Posterior cingulate gyrus (tissue), 11 donors: ENCODE measurements at regions not wholly inside any gene's neighbourhood (a gene's known extent, or its start where the extent isn't known, plus 50 kb on each side); places are given as distances from the start of the nearest gene placed in this dataset.
A peak's percentile ranks its signal among the peaks of the same experiment; 100 is the strongest.

Experiments used
- DNase-seq, 10 donors: peaks; one replicate each; pipeline versions ENCODE4 v3.0.0 to v3.0.0-alpha.2; 2020 to 2021; ENCODE audit warnings: mixed read lengths in 3 of 10
- intact Hi-C: fragments of 100-400 bp; cut with DNase I; formaldehyde crosslinking; loops from one replicate; pipeline ENCODE4 v1.15.1; 2023

DNA sequence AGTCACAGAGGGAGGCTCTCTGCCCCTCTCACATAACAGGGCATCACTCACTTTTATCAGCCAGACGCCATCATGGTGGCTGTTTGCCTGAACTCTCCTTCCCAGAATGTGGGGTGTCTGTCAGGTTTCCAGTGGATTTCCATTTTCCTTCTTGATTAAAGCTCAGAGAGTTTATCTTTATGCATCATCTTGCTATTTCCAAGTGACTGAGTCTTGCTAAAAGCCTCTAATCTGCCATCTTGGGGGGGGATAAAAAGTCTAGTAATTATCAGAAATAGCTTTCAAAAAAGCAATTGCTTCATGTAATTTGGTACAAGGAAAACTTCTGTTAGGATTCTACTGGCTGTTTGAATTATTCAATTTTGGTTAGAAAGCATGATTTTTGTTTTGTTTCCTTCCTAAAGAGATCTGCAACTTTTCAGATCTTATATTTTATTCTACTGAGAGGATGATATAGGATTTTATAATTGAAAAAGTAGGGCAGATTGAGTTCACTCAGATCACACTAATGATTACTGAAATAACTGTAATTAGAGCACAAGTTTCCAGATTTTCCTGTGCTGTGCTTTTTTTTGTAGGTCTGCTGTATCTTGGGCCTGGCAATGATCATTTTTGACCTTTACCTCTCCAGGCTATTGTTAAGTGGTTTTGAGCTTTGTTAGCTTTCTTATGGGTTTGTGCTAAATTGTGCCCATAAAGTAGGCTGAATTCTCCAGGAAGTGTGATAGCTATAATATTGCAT lies 661.5 kb downstream of the TLE4 start:
- intact Hi-C loops: no loop called here
- no peak for DNase-seq

DNA sequence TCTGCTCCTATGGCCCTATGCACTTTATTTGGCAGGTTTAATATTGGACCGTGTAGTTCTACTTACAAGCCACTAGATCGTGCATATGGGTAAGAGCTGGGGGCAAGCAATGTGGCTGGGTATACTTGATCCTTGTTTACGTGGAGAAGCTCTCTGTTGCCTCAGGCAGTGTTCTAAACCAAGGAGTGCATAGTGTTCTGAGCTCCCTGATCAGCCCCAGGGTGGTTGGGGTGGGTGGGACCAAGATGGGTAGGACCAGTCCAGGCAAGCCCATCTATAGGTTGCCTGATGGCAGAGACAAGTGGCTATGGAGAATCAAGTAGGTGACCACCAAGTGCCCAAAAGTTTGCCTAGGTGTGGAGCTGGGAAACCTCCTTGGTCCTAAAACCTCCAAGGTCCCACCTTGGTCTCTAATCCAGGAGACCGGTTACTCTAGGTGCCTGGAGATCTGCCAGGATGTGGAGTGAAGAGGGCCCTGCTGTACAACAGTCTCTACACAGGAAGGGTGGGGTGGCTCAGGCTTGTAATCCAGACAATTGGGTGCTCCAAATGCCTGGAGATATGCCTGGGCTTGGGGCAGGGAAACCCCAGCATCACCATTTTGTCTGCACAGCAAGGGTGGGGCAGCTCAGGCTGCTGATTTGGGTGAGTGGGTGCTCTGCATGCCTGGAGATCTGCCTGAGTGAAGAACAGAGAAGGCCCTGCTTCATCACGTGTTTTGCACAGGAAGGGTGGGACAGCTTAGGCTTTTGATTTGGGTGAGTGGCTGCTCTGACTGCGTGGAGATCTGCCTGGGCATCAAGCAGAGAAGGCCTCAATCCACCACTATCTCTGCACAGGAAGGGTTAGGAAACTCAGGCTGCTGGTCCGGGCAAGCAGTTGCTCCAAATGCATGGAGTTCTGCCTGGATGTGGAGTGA lies 659.8 kb downstream of the TLE4 start:
- intact Hi-C loops: no loop called here
- peak in 1 of 10 donors; percentile 39 for DNase-seq

DNA sequence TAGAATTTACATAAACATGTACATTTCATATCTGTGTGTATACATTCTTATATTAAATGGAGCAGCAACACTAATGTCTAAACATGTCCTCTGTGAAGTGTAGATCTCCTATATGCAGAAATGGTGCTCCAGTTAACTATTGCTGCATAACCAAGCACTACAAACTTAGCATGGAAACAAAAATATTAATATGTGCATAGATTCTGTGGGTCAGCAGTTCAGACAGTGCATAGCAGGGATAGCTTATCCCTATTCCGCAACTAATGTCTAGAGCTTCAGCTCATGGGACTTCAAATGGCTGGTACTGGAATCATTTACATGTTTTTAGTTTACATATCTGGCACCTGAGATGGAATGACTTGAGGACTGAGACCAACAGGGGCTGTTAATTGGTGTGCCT lies 652.1 kb downstream of the TLE4 start:
- intact Hi-C loops: no loop called here
- DNase-seq: no peak

DNA sequence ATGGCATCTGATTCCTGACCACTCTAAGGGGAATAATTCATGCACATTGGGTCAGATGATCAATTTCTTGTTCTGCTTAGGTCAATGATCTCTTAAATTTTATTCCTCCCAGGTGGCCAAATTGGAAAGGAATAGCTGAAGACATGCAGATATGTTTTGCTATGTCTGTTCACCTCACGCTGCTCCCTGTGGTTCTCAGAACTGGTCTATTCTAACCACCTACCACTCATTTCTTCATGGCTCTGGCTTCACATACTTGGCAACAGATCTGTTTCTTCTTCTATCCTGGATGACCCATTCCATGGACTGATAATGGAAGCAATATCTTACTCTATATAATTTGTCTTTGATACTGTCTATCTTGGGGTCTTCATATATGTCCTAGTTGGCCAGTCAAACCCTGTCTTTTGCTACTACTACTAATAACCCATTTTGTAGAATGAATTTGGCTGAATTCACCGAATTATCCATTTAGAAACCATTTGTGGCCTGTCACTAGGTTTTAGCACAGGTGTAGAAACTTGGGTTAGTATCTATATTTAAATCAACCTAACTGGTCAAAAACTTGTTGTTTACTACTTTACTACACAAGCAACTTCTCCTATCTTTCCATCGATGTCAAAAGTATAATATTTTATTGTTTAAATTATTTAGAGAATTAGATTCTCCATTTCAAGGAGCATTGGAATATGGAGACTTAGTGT lies 650.9 kb downstream of the TLE4 start:
- intact Hi-C loops: no loop called here
- no peak for DNase-seq

DNA sequence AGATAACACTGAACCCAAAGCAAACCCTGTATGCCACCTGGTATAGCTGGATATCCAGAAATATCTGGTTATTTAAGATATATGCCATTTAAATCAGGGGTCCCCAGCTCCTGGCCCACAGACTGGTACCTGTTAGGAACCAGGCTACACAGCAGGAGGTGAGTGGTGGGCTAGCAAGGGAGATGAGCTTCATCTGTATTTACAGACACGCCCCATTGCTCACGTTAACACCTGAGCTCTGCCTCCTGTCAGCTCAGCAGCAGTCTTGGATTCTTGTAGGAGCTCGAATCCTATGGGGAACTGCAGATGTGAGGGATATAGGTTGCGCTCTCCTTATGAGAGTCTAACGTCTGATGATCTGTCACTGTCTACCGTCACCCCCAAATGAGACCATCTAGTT lies 646.6 kb downstream of the TLE4 start:
- intact Hi-C loops: no loop called here
- DNase-seq: no peak

DNA sequence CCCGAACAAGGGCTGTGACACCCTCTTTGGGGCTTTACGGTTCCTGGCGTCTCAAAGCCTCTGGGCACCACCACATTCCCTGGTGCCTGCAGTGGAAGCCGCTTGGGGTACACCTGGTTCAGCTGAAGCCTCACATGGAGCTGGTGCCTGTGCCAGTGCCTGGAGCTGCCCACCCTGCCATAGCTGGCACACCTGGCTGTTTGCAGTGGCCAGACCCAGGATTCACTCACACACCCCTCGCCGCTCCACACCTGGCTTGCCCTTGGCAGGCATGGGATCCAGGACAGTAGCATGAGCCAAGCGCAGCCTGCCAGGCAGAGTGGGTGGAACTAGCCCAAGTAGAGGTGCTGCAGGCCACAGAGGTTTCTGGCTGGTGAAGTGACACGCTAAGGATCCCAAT lies 641.8 kb downstream of the TLE4 start:
- intact Hi-C loops: no loop called here
- peak in 1 of 10 donors; percentile 69 for DNase-seq

DNA sequence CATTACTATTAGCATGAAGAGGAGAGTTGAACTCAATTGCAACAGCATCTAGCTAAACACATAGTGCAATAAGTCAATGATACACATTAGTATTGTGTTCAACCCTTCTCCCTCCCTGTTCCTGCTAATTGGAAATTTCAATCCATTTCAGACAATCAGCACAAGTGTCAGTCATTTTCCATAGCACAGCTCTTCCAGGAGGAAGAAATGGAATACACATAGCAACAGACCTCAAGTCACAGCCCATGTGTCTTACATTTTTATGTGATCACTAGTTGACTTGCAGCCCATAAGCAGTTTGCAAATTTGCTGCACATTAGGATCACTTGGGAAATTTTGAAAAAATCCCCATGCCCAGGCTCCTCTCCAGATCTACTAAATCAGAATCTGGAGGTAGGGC lies 636.9 kb downstream of the TLE4 start:
- DNase-seq: no peak
- intact Hi-C loops: no loop called here

DNA sequence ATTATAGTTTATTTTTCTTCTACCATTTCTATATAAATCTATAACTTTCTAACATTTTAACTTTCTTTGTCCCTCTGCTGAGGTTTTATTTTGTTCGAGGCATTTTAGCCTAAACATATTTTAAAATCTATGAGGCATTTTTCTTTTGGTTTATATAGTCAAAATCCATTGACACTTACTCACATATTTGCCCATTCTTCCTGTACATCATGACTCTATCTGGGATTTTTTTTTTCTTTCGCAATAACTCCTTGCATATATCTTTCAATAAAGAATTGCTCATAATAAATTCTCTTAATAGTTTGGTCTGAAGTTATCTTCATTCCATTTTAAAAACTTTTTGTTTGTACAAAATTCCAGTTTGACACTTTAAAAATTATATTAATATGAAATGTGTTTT lies 632.3 kb downstream of the TLE4 start:
- intact Hi-C loops: no loop called here
- DNase-seq: no peak

DNA sequence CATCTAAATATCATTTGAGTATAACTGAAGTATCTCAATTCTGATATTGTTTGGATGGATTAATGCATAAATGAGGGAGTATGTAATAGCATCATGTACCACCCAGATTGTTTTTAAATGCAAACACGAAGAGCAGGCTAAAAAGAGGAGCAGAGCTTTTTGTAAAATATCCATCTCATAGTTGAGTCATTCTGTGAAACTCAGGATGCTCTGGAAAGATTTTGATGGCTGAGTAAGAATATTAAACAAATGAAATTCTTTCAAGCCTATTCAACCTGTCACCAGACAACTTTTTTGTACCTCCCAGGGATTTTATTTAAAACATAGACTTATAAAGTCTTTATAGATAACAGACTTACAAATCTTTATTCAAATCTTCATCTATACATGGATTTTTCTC lies 625.9 kb downstream of the TLE4 start:
- no peak for DNase-seq
- intact Hi-C loops: no loop called here

DNA sequence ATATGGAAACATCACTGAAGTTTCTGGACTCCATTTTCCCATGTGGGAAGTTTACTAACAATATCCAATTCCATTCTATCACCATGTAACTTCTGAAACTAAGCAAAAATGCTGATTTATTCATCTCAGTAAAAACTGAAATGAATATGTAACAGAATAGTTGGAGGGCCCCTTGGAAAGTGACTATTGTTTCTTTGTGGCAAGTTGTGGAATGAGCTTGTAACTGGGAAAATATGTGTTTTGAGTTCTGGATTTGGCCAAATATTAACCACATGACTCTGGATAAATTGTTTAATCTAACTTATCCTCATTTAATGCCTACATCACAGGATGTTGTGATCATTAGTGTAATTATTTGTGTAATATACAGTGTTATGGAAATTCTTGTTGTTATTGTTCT lies 619.3 kb downstream of the TLE4 start:
- intact Hi-C loops: no loop called here
- DNase-seq: no peak

DNA sequence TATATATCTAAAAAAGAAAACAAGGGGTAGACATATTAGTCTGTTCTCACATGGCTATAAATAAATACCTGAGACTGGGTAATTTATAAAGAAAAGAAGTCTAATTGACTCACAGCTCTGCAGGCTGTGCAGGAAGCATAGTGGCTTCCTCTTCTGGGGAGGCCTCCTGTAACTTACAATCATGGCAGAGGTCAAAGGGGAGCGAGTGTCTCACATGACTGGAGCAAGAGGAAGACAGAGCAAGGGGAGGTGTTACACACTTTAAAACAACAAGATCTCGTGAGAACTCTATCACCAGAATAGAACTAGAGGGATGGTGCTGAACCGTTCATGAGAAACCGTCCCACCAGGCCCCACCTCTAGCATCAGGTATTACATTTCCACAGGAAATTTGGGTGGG lies 616.8 kb downstream of the TLE4 start:
- DNase-seq: no peak
- intact Hi-C loops: no loop called here

DNA sequence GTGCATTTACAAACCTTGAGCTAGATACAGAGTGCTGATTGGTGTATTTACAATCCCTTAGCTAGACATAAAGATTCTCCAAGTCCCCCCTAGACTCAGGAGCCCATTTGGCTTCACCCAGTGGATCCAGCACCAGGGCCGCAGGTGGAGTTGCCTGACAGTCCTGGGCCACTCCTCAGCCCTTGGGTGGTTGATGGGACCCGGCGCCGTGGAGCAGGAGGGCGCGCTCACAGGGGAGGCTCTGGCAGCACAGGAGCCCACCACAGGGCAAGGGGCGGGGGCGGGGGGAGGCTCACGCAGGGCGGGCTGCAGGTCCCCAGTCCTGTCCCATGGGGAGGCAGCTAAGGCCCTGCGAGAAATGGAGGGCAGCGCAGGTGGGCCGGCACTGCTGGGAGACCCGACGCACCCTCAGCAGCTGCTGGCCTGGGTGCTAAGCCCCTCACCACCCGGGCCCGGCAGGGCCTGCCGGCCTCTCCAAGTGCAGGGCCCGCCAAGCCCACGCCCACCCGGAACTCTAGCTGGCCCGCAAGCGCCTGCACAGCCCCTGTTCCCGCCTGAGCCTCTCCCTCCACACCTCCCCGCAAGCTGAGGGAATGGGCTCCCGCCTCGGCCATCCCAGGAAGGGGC lies 613.5 kb downstream of the TLE4 start:
- intact Hi-C loops: no loop called here
- peak in 1 of 10 donors; percentile 63 for DNase-seq

DNA sequence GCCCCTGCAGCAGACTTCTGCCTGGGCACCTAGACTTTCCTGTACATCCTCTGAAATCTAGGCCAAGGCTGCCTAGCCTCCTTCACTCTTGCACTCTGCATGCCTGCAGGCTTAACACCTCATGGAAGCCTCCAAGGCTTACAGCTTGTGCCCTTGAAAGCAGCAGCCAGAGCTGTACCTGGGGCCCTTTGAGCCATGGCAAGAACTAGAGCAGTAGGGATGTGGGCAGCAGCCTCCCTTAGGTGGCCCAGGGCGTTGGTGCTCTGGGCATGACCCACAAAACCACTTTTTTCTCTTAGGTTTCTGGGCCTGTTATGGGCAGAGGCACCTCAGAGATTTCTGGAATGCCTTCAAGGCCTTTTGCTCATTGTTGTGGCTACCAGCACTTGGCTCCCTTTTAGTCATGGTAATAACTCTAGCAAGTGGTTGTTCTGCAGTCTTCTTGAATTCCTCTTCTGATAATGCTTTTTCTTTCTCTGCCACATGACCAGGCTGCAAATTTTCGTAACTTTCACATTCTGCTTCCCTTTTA lies 606.2 kb downstream of the TLE4 start:
- intact Hi-C loops: no loop called here

DNA sequence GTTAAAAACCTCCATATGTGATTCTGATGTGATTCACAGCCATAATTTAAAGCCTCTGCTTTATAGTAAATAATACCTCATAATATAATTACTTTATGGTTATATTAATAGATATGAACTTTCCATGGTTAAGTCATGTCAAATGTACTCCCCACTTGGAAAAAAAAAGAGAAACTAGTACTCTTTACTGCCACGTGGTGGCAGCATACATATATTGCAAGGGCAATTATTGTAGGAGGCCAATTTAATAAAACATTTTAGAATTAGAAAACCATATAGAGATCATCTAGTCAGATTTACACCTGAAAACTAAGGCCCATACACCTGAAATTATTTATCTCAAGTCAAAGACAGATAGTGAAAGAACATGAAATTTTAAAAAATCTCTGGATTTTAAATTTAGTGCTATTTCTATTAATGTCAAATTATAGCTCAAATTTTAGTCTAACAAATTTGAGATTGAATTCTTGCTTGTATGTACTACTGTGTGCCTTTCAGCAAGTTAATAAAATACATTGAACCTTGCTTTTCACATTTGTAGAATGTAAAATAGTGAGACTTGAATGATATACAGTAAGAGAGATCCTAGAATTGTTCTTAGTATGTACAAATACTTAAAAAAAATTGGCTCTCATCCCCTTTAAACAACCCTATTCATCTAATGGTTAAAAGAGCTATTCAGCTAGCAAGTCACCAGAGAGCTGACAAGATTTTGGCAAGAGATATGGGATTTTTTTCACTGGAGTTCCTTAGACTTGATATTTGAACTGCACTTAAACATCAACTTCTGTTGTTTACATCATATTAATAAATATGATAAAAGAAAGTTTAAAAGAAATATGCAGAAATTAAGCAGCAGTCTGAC lies 603.8 kb downstream of the TLE4 start:
- intact Hi-C loops: loop anchor here (2.0 kb wide), 1 partner anchor 705 kb away; no protein-coding TSS in a partner anchor
- no peak for DNase-seq

More for the DNA sequence above, 606.2 kb downstream of the TLE4 start:
- DNase-seq: no peak

DNA sequence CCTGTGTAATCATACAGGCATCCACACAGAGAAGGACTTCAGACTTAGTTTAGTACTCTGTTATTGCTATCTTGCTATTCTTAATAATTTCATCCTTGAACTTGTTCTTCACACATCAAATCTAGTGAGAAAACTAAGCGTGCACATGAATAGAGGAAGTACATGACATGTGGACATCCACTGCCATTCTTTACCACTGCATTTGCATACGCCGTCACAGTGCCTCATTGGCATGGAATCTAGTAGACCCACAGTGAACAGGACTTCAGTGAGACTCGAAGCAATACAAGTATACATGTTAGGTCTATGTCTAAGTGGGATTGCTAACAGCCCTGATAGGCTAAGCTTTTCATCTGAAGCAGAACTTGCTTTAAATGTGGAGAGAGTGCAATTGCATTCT lies 592.1 kb downstream of the TLE4 start:
- intact Hi-C loops: no loop called here
- no peak for DNase-seq

DNA sequence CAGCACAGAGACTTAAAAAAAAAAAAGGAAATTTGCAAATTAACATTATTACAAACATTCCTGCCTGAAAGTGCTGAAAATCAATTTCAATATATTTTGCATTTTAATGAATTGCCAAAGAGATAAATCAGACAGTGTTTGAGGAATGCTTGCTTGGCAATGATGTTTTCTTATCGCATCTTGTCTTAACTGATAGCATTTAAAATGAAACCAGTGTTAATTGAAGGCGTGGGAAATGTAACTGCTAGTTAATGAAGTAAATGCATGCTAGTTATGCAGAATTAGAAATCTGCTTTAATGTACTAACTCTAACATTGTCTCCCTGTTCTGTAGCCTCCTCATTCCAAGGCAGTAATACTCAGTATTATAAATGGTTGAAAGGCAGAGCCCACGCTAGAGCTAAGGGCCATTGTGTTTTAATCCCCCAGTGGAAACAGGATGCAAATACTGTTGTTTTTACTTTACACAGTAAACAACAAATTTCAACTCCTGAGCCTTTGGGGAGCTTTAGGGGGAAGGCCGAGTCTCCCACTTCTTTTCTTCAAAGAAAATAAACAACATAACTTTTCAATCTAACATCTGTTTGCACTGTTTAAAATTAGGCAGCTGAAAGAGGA lies 586.9 kb downstream of the TLE4 start:
- intact Hi-C loops: no loop called here

DNA sequence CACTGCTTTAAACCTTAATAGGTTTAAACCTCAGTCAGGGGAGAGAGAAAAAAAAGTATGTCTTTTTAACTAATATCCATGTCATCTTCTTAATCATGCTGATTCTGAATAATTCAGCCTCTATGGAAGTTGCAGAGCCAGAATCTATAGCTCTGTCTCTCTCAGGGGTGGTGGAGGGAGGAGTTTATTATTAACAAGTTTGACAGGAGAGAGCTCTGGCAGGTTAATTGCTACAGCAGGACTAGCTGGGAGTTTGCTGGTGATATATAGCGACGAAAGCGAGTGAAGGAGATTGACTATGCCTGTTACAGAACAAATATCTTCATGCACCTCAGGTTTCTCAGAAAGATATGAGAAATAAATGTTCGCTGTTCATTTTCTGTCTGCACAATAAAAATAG lies 586.4 kb downstream of the TLE4 start:
- intact Hi-C loops: no loop called here
- no peak for DNase-seq

More for the DNA sequence above, 586.9 kb downstream of the TLE4 start:
- DNase-seq: no peak

DNA sequence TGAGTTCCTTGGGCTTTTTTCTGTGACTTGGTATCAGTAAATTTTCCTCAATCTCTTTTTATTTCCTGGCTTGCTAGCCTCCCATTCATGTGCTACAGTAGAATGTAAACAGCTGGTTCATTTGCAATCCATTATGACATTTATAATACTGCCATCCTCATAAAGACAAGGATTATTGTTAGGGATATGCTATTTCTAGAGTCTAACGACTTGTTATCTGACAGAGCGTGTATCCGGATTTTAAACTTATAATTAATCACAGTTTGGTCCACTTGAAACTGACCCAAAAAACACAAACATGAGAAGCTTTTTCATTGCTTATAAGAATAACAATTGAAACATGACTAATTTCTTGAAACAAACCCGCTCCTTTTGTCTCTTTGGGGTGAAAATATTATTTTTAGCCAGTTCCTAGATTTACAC lies 585.8 kb downstream of the TLE4 start:
- intact Hi-C loops: no loop called here
- DNase-seq: no peak
